ENCODE measurements at regions not wholly inside any gene's neighbourhood (a gene's known extent, or its start where the extent isn't known, plus 50 kb on each side); places are given as distances from the start of the nearest gene placed in this dataset.

DNA sequence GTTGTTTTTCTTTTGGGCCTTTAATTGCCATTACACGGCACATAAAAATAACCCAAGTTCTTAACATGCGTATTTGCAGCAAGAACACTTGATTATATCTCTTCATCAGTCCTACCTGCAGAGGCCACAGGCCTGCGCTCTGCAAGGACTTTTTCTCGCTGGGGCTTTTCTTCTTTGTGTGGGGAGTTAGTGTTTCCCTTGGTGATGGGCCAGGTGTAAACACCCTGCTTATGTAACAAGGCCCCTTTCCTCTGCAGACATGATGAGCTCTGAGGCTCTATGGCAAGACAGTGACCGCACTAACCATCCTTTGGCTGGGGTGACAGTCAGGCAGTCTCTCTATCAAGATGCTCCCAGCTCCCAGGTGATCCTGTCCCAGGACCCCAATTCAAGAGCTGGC, 97.8 kb upstream of the PCSK2 start:
- Histone ChIP-seq H3K4me3 (ENCODE audit: low read length) (no peak overlapping the region), H3K27me3 (ENCODE audit: control insufficient read depth, insufficient read depth, low read length) (no peaks in the 10 kb centered on the region), H3K4me1 (ENCODE audit: control insufficient read depth, low read depth, low read length) (no peaks in the 10 kb centered on the region), H3K9ac (ENCODE audit: low read length) (no peak overlapping the region), H3K36me3 (ENCODE audit: control insufficient read depth, low read depth, low read length) (no peaks in the 10 kb centered on the region), H3K9me3 (ENCODE audit: control insufficient read depth, low read depth, low read length) (no peaks in the 10 kb centered on the region), H3K27ac (ENCODE audit: low read length) (no peak overlapping the region)

DNA sequence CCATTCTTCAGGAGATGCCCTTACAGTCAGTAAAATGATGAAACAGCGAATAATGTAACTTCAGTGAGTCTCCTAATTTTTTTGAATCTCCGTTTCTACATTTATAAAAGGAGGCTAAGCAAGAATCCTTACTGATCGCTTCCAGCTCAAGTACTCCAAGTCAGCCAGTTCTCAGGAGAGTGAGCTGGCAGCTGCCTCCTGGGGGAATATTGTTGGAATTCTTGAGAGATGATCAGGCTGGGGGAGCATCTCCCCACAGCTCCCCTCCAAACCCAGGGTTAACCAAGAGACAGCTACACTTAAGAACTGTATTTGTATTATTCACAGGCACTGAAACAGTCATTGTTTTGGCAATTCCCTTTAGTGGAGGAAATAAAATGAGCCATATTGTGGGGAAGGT, 89.1 kb upstream of the PCSK2 start:
- no peaks in the 10 kb centered on the region for H3K9me3 ChIP-seq (ENCODE audit: control insufficient read depth, low read depth, low read length)
- no peaks in the 10 kb centered on the region for H3K36me3 ChIP-seq (ENCODE audit: control insufficient read depth, low read depth, low read length)
- H3K4me1 ChIP-seq (ENCODE audit: control insufficient read depth, low read depth, low read length): no peaks in the 10 kb centered on the region
- H3K4me3 ChIP-seq (ENCODE audit: low read length): no peak overlapping the region
- H3K27me3 ChIP-seq (ENCODE audit: control insufficient read depth, insufficient read depth, low read length): no peaks in the 10 kb centered on the region
- no peak overlapping the region for H3K27ac ChIP-seq (ENCODE audit: low read length)
- H3K9ac ChIP-seq (ENCODE audit: low read length): no peak overlapping the region

DNA sequence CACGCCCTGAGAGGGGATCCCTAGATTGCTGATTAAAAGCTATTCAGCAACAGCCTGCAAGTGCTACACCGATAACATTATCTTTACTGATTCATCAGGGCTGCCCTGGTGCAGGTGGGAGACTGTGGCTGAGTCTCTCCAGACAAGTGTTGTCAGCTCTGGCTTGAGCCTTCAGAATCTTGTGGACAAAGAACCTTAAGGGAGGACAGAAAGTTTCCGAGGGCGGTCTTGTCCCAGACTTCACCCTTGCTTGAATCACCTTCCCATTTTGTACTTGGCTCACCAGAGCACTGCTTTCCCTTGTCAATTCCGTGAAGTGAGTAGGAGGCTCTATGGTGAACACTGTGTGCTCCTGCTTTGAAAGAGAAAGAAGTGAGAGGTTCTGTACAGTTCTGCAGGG, 88.6 kb upstream of the PCSK2 start:
- Histone ChIP-seq H3K36me3 (ENCODE audit: control insufficient read depth, low read depth, low read length) (no peaks in the 10 kb centered on the region), H3K9ac (ENCODE audit: low read length) (no peak overlapping the region), H3K9me3 (ENCODE audit: control insufficient read depth, low read depth, low read length) (no peaks in the 10 kb centered on the region), H3K4me3 (ENCODE audit: low read length) (no peak overlapping the region), H3K27ac (ENCODE audit: low read length) (no peak overlapping the region), H3K27me3 (ENCODE audit: control insufficient read depth, insufficient read depth, low read length) (no peaks in the 10 kb centered on the region), H3K4me1 (ENCODE audit: control insufficient read depth, low read depth, low read length) (no peaks in the 10 kb centered on the region)

DNA sequence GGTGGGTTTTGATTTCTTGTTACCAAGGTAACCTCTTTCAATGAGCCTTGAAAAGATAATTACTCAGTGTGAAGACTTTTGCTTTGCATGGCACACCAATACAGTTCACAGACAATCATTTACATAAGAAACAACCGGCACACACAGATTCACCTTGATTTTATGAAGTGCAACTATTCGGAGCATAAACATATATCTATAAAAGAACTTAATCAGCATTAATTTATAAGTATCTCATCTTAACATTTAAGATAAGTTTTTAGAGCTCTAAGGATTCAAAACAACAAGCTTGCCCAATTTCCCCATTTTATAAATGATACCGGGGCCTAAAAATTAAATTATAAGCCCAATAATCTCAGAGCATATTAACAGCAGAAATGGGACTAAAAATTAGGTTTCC, 85.9 kb upstream of the PCSK2 start:
- H3K27me3 ChIP-seq (ENCODE audit: control insufficient read depth, insufficient read depth, low read length): no peaks in the 10 kb centered on the region
- H3K27ac ChIP-seq (ENCODE audit: low read length): no peak overlapping the region
- no peaks in the 10 kb centered on the region for H3K4me1 ChIP-seq (ENCODE audit: control insufficient read depth, low read depth, low read length)
- no peaks in the 10 kb centered on the region for H3K9me3 ChIP-seq (ENCODE audit: control insufficient read depth, low read depth, low read length)
- no peaks in the 10 kb centered on the region for H3K36me3 ChIP-seq (ENCODE audit: control insufficient read depth, low read depth, low read length)
- no peak overlapping the region for H3K9ac ChIP-seq (ENCODE audit: low read length)
- no peak overlapping the region for H3K4me3 ChIP-seq (ENCODE audit: low read length)

DNA sequence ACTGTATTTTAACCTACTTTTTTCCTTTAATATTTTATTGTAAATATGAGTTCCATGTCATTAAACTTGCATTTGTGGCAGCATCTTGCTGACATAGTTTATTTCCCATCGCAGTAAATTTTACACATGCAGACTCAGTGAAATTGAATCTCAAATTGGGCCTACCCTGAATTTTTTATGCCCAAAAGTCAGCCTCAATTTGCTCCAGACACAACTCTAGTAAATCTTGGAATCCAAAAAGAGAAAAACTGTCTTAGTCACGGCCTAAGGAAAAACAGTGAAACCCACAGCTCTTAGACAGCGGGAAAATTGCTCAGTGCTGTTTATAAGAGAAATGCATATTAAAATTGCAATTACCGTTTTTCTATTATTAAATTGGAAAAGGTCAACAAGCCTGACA, 85.3 kb upstream of the PCSK2 start:
- Histone ChIP-seq H3K27ac (ENCODE audit: low read length) (no peak overlapping the region), H3K4me1 (ENCODE audit: control insufficient read depth, low read depth, low read length) (no peaks in the 10 kb centered on the region), H3K9me3 (ENCODE audit: control insufficient read depth, low read depth, low read length) (no peaks in the 10 kb centered on the region), H3K9ac (ENCODE audit: low read length) (no peak overlapping the region), H3K4me3 (ENCODE audit: low read length) (no peak overlapping the region), H3K36me3 (ENCODE audit: control insufficient read depth, low read depth, low read length) (no peaks in the 10 kb centered on the region), H3K27me3 (ENCODE audit: control insufficient read depth, insufficient read depth, low read length) (no peaks in the 10 kb centered on the region)

DNA sequence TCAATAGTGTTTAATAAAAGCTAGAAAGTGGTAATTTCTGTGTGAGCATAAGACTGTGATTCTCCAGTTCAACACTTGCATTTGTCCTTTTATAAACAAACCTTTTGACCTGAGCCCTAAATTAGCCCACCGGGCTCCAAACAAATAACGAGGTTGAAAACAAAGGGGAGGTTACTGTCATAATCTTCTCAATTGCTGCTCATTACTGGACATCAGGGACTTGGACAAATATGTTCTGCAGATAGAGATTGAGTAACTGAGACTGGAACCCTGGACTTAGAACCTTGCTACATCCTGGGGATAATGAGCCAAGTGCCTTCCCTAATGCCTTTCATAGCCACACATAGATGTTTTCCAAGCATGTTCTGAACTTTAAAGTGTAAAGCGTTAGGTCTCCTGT, 84.2 kb upstream of the PCSK2 start:
- H3K4me1 ChIP-seq (ENCODE audit: control insufficient read depth, low read depth, low read length): no peaks in the 10 kb centered on the region
- no peak overlapping the region for H3K27ac ChIP-seq (ENCODE audit: low read length)
- H3K9ac ChIP-seq (ENCODE audit: low read length): no peak overlapping the region
- H3K9me3 ChIP-seq (ENCODE audit: control insufficient read depth, low read depth, low read length): no peaks in the 10 kb centered on the region
- H3K4me3 ChIP-seq (ENCODE audit: low read length): no peak overlapping the region
- H3K36me3 ChIP-seq (ENCODE audit: control insufficient read depth, low read depth, low read length): no peaks in the 10 kb centered on the region
- no peaks in the 10 kb centered on the region for H3K27me3 ChIP-seq (ENCODE audit: control insufficient read depth, insufficient read depth, low read length)

DNA sequence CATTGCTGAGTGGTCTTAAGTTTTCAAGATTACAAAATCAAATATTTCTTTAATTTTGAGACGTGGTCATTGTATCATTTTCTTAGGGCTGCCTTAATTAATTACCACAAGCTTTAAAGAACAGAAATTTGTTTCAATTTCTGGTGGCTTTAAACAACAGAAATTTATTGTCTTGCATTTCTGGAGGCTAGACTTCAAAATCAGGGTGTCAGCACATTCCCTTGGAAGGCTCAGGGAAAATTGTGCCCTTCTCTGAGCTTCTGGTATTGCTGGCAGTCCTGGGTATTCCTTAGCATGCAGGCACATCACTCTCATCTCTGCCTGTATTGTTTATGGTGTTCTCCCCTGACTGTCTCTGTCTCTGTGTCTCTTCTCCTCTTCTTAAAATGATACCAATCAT, 76.0 kb upstream of the PCSK2 start:
- Histone ChIP-seq H3K9ac (ENCODE audit: low read length) (no peak overlapping the region), H3K27ac (ENCODE audit: low read length) (no peak overlapping the region)

DNA sequence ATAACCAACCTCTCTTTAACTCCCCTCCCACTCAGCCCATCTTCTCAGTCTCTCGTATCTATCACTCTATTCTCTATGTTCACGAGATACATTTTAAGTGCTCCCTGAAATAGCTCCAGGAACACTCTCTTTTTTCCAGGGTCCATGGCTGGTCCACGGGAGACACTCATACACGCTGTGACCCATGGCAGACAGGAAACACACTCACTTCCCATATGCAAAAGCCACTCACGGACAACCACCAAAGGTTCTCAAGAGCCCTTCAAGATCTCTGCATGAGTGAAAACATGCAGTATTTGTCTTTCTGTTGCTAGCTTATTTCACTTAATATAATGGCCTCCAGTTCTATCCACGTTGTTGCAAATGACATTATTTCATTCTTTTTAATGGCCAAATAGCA, 71.4 kb upstream of the PCSK2 start:
- H3K9me3 ChIP-seq (ENCODE audit: control insufficient read depth, low read depth, low read length): no peaks in the 10 kb centered on the region
- H3K27me3 ChIP-seq (ENCODE audit: control insufficient read depth, insufficient read depth, low read length): no peaks in the 10 kb centered on the region
- no peaks in the 10 kb centered on the region for H3K36me3 ChIP-seq (ENCODE audit: control insufficient read depth, low read depth, low read length)

More for the DNA sequence above, 76.0 kb upstream of the PCSK2 start:
- Histone ChIP-seq H3K4me3 (ENCODE audit: low read length) (no peak overlapping the region), H3K36me3 (ENCODE audit: control insufficient read depth, low read depth, low read length) (no peaks in the 10 kb centered on the region), H3K4me1 (ENCODE audit: control insufficient read depth, low read depth, low read length) (no peaks in the 10 kb centered on the region), H3K9me3 (ENCODE audit: control insufficient read depth, low read depth, low read length) (no peaks in the 10 kb centered on the region), H3K27me3 (ENCODE audit: control insufficient read depth, insufficient read depth, low read length) (no peaks in the 10 kb centered on the region)

DNA sequence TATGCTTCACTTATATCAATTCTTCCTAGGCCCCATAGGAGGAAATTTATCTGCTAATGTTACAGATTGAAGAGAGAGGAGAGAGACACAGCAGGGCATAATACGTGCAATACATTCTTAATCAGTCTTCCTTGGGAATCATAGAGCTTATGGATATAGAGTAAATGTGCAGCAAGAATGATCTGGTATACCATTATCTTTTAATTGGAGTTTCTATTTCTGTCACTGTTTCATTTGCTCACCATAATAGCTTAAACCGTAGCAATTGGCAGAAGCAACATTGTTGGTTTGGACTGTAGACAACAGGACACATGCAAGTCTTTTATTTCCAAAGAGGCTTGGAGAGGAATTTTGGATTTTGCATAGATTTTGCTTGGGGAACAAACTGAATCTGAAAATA, 68.1 kb upstream of the PCSK2 start:
- Histone ChIP-seq H3K27ac (ENCODE audit: low read length) (no peak overlapping the region), H3K27me3 (ENCODE audit: control insufficient read depth, insufficient read depth, low read length) (no peaks in the 10 kb centered on the region), H3K9ac (ENCODE audit: low read length) (no peak overlapping the region), H3K9me3 (ENCODE audit: control insufficient read depth, low read depth, low read length) (no peaks in the 10 kb centered on the region), H3K4me1 (ENCODE audit: control insufficient read depth, low read depth, low read length) (no peaks in the 10 kb centered on the region), H3K36me3 (ENCODE audit: control insufficient read depth, low read depth, low read length) (no peaks in the 10 kb centered on the region), H3K4me3 (ENCODE audit: low read length) (no peak overlapping the region)

More for the DNA sequence above, 71.4 kb upstream of the PCSK2 start:
- Histone ChIP-seq H3K27ac (ENCODE audit: low read length) (no peak overlapping the region), H3K4me1 (ENCODE audit: control insufficient read depth, low read depth, low read length) (no peaks in the 10 kb centered on the region), H3K4me3 (ENCODE audit: low read length) (no peak overlapping the region), H3K9ac (ENCODE audit: low read length) (no peak overlapping the region)

DNA sequence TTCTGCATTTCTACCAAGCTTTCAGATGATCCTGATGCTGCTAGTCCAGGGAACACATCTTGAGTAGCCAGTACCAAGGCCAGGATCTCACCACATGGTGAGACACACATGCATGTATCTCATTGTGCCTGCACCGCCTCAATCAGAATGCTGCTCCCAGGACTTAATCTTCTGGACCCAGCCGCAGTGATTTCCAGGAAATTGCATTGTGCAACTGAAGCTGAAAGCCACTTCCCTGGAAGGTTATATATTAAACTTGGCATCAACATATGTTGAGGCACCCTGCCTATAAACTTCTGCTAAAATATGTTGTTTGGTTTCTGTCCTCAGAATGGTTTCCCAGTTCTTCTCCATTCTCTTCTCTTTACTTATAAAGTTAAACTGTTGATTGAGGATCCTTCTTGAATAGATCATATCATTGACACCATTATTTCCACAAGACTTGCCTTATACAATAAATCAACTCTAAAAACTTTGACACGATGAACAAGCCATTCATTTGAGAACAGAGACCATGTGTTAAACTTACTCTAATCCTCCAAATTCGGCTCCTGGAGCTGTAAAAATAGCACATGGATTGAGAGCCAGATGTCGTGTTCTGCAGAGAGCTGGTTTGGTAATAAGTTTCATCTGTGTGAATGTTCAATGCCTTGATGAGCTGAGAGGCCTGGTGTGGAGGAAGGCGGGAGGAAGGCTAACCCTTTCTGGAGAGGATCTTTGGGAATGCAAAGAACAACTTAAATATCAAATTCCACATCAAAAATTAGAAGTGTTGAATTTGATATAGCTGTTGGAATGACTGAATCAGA, 65.0 kb upstream of the PCSK2 start:
- Histone ChIP-seq H3K27me3 (ENCODE audit: control insufficient read depth, insufficient read depth, low read length) (no peaks in the 10 kb centered on the region), H3K9me3 (ENCODE audit: control insufficient read depth, low read depth, low read length) (no peaks in the 10 kb centered on the region), H3K27ac (ENCODE audit: low read length) (no peak overlapping the region), H3K4me1 (ENCODE audit: control insufficient read depth, low read depth, low read length) (no peaks in the 10 kb centered on the region), H3K9ac (ENCODE audit: low read length) (no peak overlapping the region), H3K4me3 (ENCODE audit: low read length) (no peak overlapping the region), H3K36me3 (ENCODE audit: control insufficient read depth, low read depth, low read length) (no peaks in the 10 kb centered on the region)

DNA sequence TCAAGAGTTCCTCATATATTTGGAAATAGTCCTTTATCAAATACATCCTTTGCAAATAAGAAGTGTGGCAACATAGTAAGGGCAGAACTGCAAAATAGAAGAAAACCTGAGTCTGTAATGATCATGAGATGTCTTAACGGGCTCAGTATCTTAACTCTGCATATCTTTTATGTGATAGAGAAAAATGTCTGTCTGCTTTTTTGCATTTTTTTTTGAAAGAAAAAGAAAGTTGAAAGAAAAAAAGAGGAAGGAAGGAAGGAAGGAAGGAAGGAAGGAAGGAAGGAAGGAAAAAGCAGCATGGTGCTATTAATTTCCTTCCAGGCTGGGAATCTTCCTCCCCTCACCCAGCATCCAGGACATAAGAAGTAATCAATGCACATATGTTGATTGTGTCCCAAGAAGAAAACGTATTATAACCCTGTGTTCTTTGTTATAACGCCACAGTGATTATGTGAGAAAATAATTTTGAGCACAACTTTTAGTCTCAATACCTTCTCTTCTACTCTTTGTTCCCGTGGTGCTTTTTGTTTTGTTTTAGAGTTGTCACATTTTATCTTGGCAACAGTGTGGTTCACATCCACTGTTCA, 58.7 kb upstream of the PCSK2 start:
- Histone ChIP-seq H3K27me3 (ENCODE audit: control insufficient read depth, insufficient read depth, low read length) (no peaks in the 10 kb centered on the region), H3K27ac (ENCODE audit: low read length) (no peak overlapping the region), H3K4me3 (ENCODE audit: low read length) (no peak overlapping the region), H3K4me1 (ENCODE audit: control insufficient read depth, low read depth, low read length) (no peaks in the 10 kb centered on the region), H3K9me3 (ENCODE audit: control insufficient read depth, low read depth, low read length) (no peaks in the 10 kb centered on the region), H3K36me3 (ENCODE audit: control insufficient read depth, low read depth, low read length) (no peaks in the 10 kb centered on the region), H3K9ac (ENCODE audit: low read length) (no peak overlapping the region)

DNA sequence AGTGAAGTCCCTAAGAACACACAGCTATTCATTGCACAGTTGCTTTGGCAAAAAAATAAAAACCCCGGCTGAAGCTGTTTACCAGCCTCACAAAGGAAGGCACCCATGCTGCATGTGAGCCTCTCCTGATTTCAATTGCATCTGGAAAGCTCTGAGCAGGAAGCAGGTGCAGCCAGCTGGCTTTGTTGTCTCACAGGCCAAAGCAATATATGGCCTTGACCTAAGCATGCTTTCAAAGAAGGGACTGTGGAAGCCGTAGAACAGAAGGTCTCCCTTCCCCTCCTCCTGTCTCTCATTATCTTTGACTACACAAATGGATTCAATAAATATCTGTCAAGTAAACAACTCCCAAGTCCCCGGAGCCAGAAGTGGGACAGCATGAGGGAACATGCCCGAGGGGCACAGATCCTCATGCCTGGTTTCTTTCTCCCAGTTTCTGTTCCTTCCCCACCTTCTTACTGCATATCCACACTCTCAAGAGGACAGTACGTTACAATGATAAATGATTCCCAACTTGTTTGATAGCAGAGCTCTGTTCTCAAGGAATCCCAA, 57.2 kb upstream of the PCSK2 start:
- Histone ChIP-seq H3K4me3 (ENCODE audit: low read length) (no peak overlapping the region), H3K9me3 (ENCODE audit: control insufficient read depth, low read depth, low read length) (no peaks in the 10 kb centered on the region), H3K4me1 (ENCODE audit: control insufficient read depth, low read depth, low read length) (no peaks in the 10 kb centered on the region), H3K9ac (ENCODE audit: low read length) (no peak overlapping the region), H3K27me3 (ENCODE audit: control insufficient read depth, insufficient read depth, low read length) (no peaks in the 10 kb centered on the region), H3K27ac (ENCODE audit: low read length) (no peak overlapping the region), H3K36me3 (ENCODE audit: control insufficient read depth, low read depth, low read length) (no peaks in the 10 kb centered on the region)
